K562 (cell line): ENCODE measurements at regions not wholly inside any gene's neighbourhood (a gene's known extent, or its start where the extent isn't known, plus 50 kb on each side); places are given as distances from the start of the nearest gene placed in this dataset.

Experiments used
- ATAC-seq: fragments of 200-7000 bp; cut with Tn5 transposase; 3 replicates; pipeline ENCODE4 v1.9.1; 2020; ENCODE audit warnings: moderate library complexity
- BruUV-seq: library from RNA; stranded (reverse); fragments of 400-500 nt; replicated peaks from 2 replicates; lab custom pipeline; 2021; lab: Mats Ljungman, UMichigan
- CTCF ChIA-PET: fragments of 300-600 bp; formaldehyde crosslinking; extraction: SDS; loops from one replicate; lab custom pipeline; 2021; ENCODE audit warnings: low intra/inter-chr PET ratio; lab: Yijun Ruan, JAX
- POLR2A ChIA-PET: fragments of 300-600, 350-650 bp; sonication (Branson Sonifier 250); formaldehyde crosslinking; extraction: SDS; loops from one replicate; lab custom pipeline; 2021; ENCODE audit warnings: antibody characterized with exemption, inconsistent platforms; lab: Yijun Ruan, JAX
- DNase-seq, 4 experiments: peaks; one replicate each; pipeline versions ENCODE4 v3.0.0 to v3.0.0-alpha.2; 2011 to 2018; ENCODE audit warnings: low spot score in 3 of 4, mixed read lengths in 3 of 4; ENCODE audit errors: extremely low read depth in 1 of 4
- FAIRE-seq: peaks from 2 replicates; lab custom pipeline; 2011; peaks lifted over from hg19 to GRCh38; lab: Jason Lieb, UNC
- H2AFZ ChIP-seq: 2 replicates; pipeline ENCODE4 v1.6.0; 2011; ENCODE audit warnings: low read depth, low read length, control low read depth, inconsistent platforms
- H3K27ac ChIP-seq: fragments of 200-600 bp; 3 replicates; pipeline ENCODE4 v1.8.0; 2011; ENCODE audit warnings: low read depth, mild to moderate bottlenecking, control low read depth, inconsistent platforms, low read length, moderate library complexity, mixed read lengths; ENCODE audit errors: extremely low read depth
- H3K27me3 ChIP-seq, 2 experiments: fragments of 300-600 bp in 1 of 2; 2 replicates in 1 of 2; 3 replicates in 1 of 2; pipeline versions ENCODE4 v1.6.0 to v1.8.0; 2011; ENCODE audit warnings: inconsistent platforms in 2 of 2, low read length in 2 of 2, mild to moderate bottlenecking in 1 of 2, mixed read lengths in 1 of 2, moderate library complexity in 1 of 2; ENCODE audit not compliant: control insufficient read depth in 2 of 2, insufficient read depth in 2 of 2
- H3K36me3 ChIP-seq: fragments of 300-600 bp; 3 replicates; pipeline ENCODE4 v1.8.0; 2011; ENCODE audit warnings: mild to moderate bottlenecking, low read length, inconsistent platforms; ENCODE audit not compliant: control insufficient read depth, insufficient read depth
- H3K4me1 ChIP-seq, 2 experiments: fragments of 200-600 bp in 1 of 2; replicated peaks in 1 of 2; 2 replicates in 1 of 2; 3 replicates in 1 of 2; pipeline versions ENCODE4 v1.5.1 to v1.8.0; 2011; ENCODE audit warnings: inconsistent platforms in 2 of 2, low read length in 2 of 2, mild to moderate bottlenecking in 1 of 2, mixed read lengths in 1 of 2, moderate library complexity in 1 of 2; ENCODE audit not compliant: control insufficient read depth in 2 of 2, insufficient read depth in 2 of 2
- H3K4me2 ChIP-seq: 2 replicates; pipeline ENCODE4 v1.6.1; 2011; ENCODE audit warnings: low read length, control low read depth, inconsistent platforms, mixed read lengths; ENCODE audit not compliant: insufficient read depth
- H3K4me3 ChIP-seq: fragments of 200-600 bp; sonication (generic), shearing (Covaris generic); 2 replicates; pipeline ENCODE4 v1.5.1; 2016; ENCODE audit warnings: control low read depth, inconsistent platforms
- H3K79me2 ChIP-seq: fragments of 200-600 bp; 3 replicates; pipeline ENCODE4 v1.8.0; 2011; ENCODE audit warnings: low read length, inconsistent platforms; ENCODE audit not compliant: control insufficient read depth, insufficient read depth
- H3K9ac ChIP-seq, 2 experiments: 2 replicates each; pipeline versions ENCODE4 v1.6.0 to v1.6.1; 2011; ENCODE audit warnings: low read depth in 2 of 2, low read length in 2 of 2, control low read depth in 1 of 2, inconsistent platforms in 1 of 2, mild to moderate bottlenecking in 1 of 2, mixed read lengths in 1 of 2; ENCODE audit not compliant: insufficient read depth in 1 of 2
- H3K9me1 ChIP-seq: one replicate; pipeline ENCODE4 v1.6.0; 2011; ENCODE audit warnings: inconsistent platforms, mild to moderate bottlenecking, low read length, moderate library complexity; ENCODE audit not compliant: control insufficient read depth, insufficient read depth
- H3K9me3 ChIP-seq: replicated peaks from 2 replicates; pipeline ENCODE4 v1.5.1; 2011; ENCODE audit warnings: low read depth, low read length, inconsistent platforms; ENCODE audit not compliant: control insufficient read depth, insufficient read depth
- H4K20me1 ChIP-seq: replicated peaks from 2 replicates; pipeline ENCODE4 v1.6.1; 2011; ENCODE audit warnings: low read length, inconsistent platforms, mixed read lengths; ENCODE audit not compliant: control insufficient read depth, insufficient read depth
- CAMTA2 ChIP-seq: fragments of 250-450 bp; sonication (Bioruptor Pico); conservative IDR thresholded peaks from 2 replicates; pipeline ENCODE4 v1.5.1; 2022
- CCNT2 ChIP-seq: IDR thresholded peaks from 2 replicates; pipeline ENCODE4 v1.6.1; 2011; ENCODE audit warnings: borderline replicate concordance, low read depth, mild to moderate bottlenecking, moderate library complexity, mixed read lengths, low read length; ENCODE audit not compliant: insufficient read length; ENCODE audit errors: extremely low read depth
- HLTF ChIP-seq: fragments of 450-650 bp; IDR thresholded peaks from 2 replicates; pipeline ENCODE4 v1.6.1; 2016
- HOXB6 ChIP-seq: fragments of 250-450 bp; sonication (Bioruptor Pico); IDR thresholded peaks from 2 replicates; pipeline ENCODE4 v1.5.1; 2022; ENCODE audit warnings: mild to moderate bottlenecking, borderline replicate concordance
- L3MBTL2 ChIP-seq: fragments of 450-650 bp; IDR thresholded peaks from 2 replicates; pipeline ENCODE4 v1.6.1; 2016; ENCODE audit warnings: mild to moderate bottlenecking, moderate library complexity
- ZKSCAN3 ChIP-seq: fragments of 250-450 bp; sonication (Bioruptor Pico); IDR thresholded peaks from 2 replicates; pipeline ENCODE4 v1.4.0; 2020
- ZNF263 ChIP-seq: sonication (generic); formaldehyde crosslinking; IDR thresholded peaks from 2 replicates; pipeline ENCODE4 v1.8.0; 2022; ENCODE audit warnings: mild to moderate bottlenecking, missing genetic modification reagents, borderline replicate concordance
- ZNF511 ChIP-seq: sonication (generic); formaldehyde crosslinking; IDR thresholded peaks from 2 replicates; pipeline ENCODE4 v1.8.0; 2022; ENCODE audit warnings: mild to moderate bottlenecking, missing genetic modification reagents
- ZSCAN29 ChIP-seq: fragments of 450-650 bp; IDR thresholded peaks from 2 replicates; pipeline ENCODE4 v1.6.1; 2017
- WGBS: fragments of 100-300 bp; shearing (Covaris generic); methylation state at CpG from one replicate; pipeline ENCODE4 v1.1.6; 2016; ENCODE audit warnings: low coverage, mixed read lengths; ENCODE audit not compliant: insufficient coverage; ENCODE audit errors: missing lambda C conversion rate; 5-methylcytosine and 5-hydroxymethylcytosine counted together
- in situ Hi-C: fragments of 300-500 bp; cut with MboI; formaldehyde crosslinking; loops from 4 replicates; pipeline ENCODE4 v1.15.0; 2018; ENCODE audit warnings: inconsistent platforms, mixed read lengths
- intact Hi-C: fragments of 100-400 bp; cut with micrococcal nuclease; formaldehyde crosslinking; loops from 2 replicates; pipeline ENCODE4 v1.14.2; 2022

GRCh38 chr6:101108286-101108685 lies 227.2 kb upstream of the ASCC3 start:
- TF ChIP-seq ZKSCAN3 (CRISPR knock-in tag): no peak
- TF ChIP-seq HOXB6 (CRISPR knock-in tag): no peak
- no peak for TF ChIP-seq CAMTA2 (CRISPR knock-in tag)
- no peak for TF ChIP-seq ZNF511 (CRISPR knock-in tag)
- TF ChIP-seq, all 486 proteins: peak for 0
- H4K20me1 ChIP-seq: no peaks in the 10 kb centered on the region
- H3K27me3 ChIP-seq: no peaks in the 10 kb centered on the region
- BruUV-seq: no TSS peak
- no peaks in the 10 kb centered on the region for H3K79me2 ChIP-seq
- ATAC-seq: no peak
- no peaks in the 10 kb centered on the region for H3K9me1 ChIP-seq
- H3K9ac ChIP-seq: no peak overlapping the region
- CTCF ChIA-PET: no interaction called here
- H3K4me3 ChIP-seq: no peak overlapping the region
- 5% methylated on average over 4 of the region's 4 CpGs for WGBS
- FAIRE-seq: no peak
- in situ Hi-C loops (no loop called here), intact Hi-C loops (no loop called here)
- no peak overlapping the region for H2AFZ ChIP-seq
- no peaks in the 10 kb centered on the region for H3K36me3 ChIP-seq
- no peak overlapping the region for H3K27ac ChIP-seq
- POLR2A ChIA-PET: no interaction called here
- no peak for DNase-seq
- H3K4me1 ChIP-seq: no peaks in the 10 kb centered on the region
- H3K4me2 ChIP-seq: no peak overlapping the region
- no peaks in the 10 kb centered on the region for H3K9me3 ChIP-seq

GRCh38 chr6:101110814-101111213 lies 229.7 kb upstream of the ASCC3 start:
- Histone ChIP-seq H3K4me3 (no peak overlapping the region), H3K4me2 (no peak overlapping the region), H3K27ac (no peak overlapping the region), H3K9me1 (no peaks in the 10 kb centered on the region), H3K4me1 (no peaks in the 10 kb centered on the region), H3K79me2 (no peaks in the 10 kb centered on the region), H2AFZ (no peak overlapping the region), H4K20me1 (no peaks in the 10 kb centered on the region), H3K9ac (no peak overlapping the region), H3K27me3 (no peaks in the 10 kb centered on the region), H3K36me3 (no peaks in the 10 kb centered on the region), H3K9me3 (no peaks in the 10 kb centered on the region)
- intact Hi-C loops: no loop called here
- FAIRE-seq: no peak
- in situ Hi-C loops: no loop called here
- DNase-seq: no peak
- ATAC-seq: no peak
- ChIA-PET POLR2A (no interaction called here), CTCF (no interaction called here)
- BruUV-seq: no TSS peak
- TF ChIP-seq L3MBTL2 (no peak), CCNT2 (no peak), ZNF263 (CRISPR knock-in tag) (no peak), ZSCAN29 (no peak), HLTF (no peak)
- WGBS: 0% methylated on average over 1 of the region's 1 CpG
